Stimulated activated naive CD4-positive, alpha-beta T cell treated with Interleukin-2 at 50 U/mL for 16 hours (primary cell): ENCODE measurements at regions not wholly inside any gene's neighbourhood (a gene's known extent, or its start where the extent isn't known, plus 50 kb on each side); places are given as distances from the start of the nearest gene placed in this dataset.
"Not testable (repeated sequence)": the region's sequence is repeated elsewhere in the genome, so short reads cannot be mapped to it uniquely, and the experiment has no call there.

ENCODE experiments used
- DNase-seq: peaks from one replicate; lab custom pipeline; 2025; lab: John Stamatoyannopoulos, UW

- DNase-seq, result no peak
Observed at GRCh38 chr4:67038228-67038566, 507.1 kb downstream of the CENPC start.

GRCh38 chr4:67037504-67038227, 507.6 kb downstream of the CENPC start:
- DNase-seq, result no peak

- no peak for DNase-seq
Observed at GRCh38 chr4:67036791-67037190, 508.5 kb downstream of the CENPC start.

- DNase-seq, result no peak
Observed at GRCh38 chr4:67035986-67036385, 509.3 kb downstream of the CENPC start.

GRCh38 chr4:67035501-67035900, 509.8 kb downstream of the CENPC start:
- DNase-seq, result no peak

GRCh38 chr4:67030636-67031035, 514.7 kb downstream of the CENPC start:
- no peak for DNase-seq

GRCh38 chr4:67020438-67020797, 524.9 kb downstream of the CENPC start:
- DNase-seq, result no peak

- no peak for DNase-seq
Observed at GRCh38 chr4:67019686-67020437, 525.4 kb downstream of the CENPC start.

GRCh38 chr4:67014592-67014991, 530.7 kb downstream of the CENPC start:
- DNase-seq, result no peak

GRCh38 chr4:67006791-67007190, 538.5 kb downstream of the CENPC start:
- DNase-seq, result no peak

- DNase-seq, result no peak
Observed at GRCh38 chr4:66991521-66991920, 553.8 kb downstream of the CENPC start.

GRCh38 chr4:66974665-66975064, 570.6 kb downstream of the CENPC start:
- DNase-seq, result no peak

- no peak for DNase-seq
Observed at GRCh38 chr4:66972087-66972486, 573.2 kb downstream of the CENPC start.

GRCh38 chr4:66964467-66964866, 580.8 kb downstream of the CENPC start:
- no peak for DNase-seq

- no peak for DNase-seq
Observed at GRCh38 chr4:66963084-66963483, 582.2 kb downstream of the CENPC start.

- no peak for DNase-seq
Observed at GRCh38 chr4:66959207-66959606, 586.1 kb downstream of the CENPC start.

- DNase-seq, result no peak
Observed at GRCh38 chr4:66956852-66957251, 588.5 kb downstream of the CENPC start.

GRCh38 chr4:66956426-66956825, 588.9 kb downstream of the CENPC start:
- no peak for DNase-seq

- DNase-seq, result no peak
Observed at GRCh38 chr4:66955784-66956183, 589.5 kb downstream of the CENPC start.

- no peak for DNase-seq
Observed at GRCh38 chr4:66949419-66949818, 595.9 kb downstream of the CENPC start.

GRCh38 chr4:66946761-66947160, 598.5 kb downstream of the CENPC start:
- no peak for DNase-seq

- DNase-seq, result no peak
Observed at GRCh38 chr4:66943112-66943511, 602.2 kb downstream of the CENPC start.

- not testable (repeated sequence) for DNase-seq
Observed at GRCh38 chr4:66931981-66932380, 613.3 kb downstream of the CENPC start.

- no peak for DNase-seq
Observed at GRCh38 chr4:66930206-66930605, 615.1 kb downstream of the CENPC start.
